Retinal pigment epithelial cell (primary cell): ENCODE measurements at regions not wholly inside any gene's neighbourhood (a gene's known extent, or its start where the extent isn't known, plus 50 kb on each side); places are given as distances from the start of the nearest gene placed in this dataset.

Experiments used
- DNase-seq: peaks from one replicate; pipeline ENCODE4 v3.0.0-alpha.2; 2010; ENCODE audit warnings: low read depth
- H3K4me3 ChIP-seq: 2 replicates; pipeline ENCODE4 v1.5.1; 2011; ENCODE audit warnings: mild to moderate bottlenecking, low read length, control low read depth, moderate library complexity
- TF ChIP-seq, protein P1 (sequence below): conservative IDR thresholded peaks from 2 replicates; pipeline ENCODE4 v1.5.1; 2011; ENCODE audit warnings: low read depth, low read length, control low read depth, inconsistent platforms

DNA sequence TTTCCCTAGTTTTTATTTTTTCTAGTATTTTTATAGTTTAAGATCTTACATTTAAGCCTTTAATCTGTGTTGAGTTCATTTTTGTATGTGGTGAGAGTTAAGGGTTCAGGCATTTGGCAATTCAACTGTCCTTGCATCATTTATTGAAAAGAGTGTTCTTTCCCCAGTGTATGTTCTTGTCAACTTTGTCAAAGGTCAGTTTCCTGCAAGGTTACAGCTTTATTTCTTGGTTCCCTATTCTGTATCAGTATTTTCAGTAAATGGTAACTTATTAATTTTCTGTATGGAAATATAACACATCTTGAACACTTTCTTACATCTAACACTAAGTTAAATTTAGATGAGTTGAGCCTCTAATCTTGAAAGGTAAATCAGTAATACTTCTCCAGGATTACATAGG is 1770.1 kb downstream of the OTOL1 start:
- no peak for DNase-seq
- no peak overlapping the region for H3K4me3 ChIP-seq
- TF ChIP-seq, protein P1, sequence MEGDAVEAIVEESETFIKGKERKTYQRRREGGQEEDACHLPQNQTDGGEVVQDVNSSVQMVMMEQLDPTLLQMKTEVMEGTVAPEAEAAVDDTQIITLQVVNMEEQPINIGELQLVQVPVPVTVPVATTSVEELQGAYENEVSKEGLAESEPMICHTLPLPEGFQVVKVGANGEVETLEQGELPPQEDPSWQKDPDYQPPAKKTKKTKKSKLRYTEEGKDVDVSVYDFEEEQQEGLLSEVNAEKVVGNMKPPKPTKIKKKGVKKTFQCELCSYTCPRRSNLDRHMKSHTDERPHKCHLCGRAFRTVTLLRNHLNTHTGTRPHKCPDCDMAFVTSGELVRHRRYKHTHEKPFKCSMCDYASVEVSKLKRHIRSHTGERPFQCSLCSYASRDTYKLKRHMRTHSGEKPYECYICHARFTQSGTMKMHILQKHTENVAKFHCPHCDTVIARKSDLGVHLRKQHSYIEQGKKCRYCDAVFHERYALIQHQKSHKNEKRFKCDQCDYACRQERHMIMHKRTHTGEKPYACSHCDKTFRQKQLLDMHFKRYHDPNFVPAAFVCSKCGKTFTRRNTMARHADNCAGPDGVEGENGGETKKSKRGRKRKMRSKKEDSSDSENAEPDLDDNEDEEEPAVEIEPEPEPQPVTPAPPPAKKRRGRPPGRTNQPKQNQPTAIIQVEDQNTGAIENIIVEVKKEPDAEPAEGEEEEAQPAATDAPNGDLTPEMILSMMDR = no peak

- no peak for DNase-seq
- TF ChIP-seq, protein P1 = no peak
- no peak overlapping the region for H3K4me3 ChIP-seq
Observed at GRCh38 chr3:163261618-163262017, 1765.0 kb downstream of the OTOL1 start.

- H3K4me3 ChIP-seq = no peak overlapping the region
- TF ChIP-seq, protein P1 = no peak
- no peak for DNase-seq
Observed at GRCh38 chr3:163261056-163261455, 1764.4 kb downstream of the OTOL1 start.

DNA sequence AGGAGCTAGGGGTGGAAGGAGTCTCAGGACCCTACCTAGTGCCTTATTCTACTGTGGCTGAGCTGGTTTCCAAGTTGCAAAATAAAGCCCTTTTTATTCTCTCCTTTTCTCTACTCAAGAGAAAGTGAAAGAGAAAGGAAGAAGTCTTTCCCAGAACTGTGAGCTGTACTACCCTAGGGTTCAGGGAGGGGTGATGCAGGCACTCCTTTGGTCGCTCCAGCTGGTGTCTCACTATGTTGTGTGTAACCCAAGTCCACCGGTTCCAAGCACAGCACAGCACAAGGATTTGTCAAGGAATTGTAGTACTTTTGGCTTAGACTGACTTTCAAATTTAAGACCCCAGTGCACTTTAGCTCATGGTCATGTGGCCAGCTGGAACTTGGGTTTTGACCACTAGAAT is 1721.7 kb downstream of the OTOL1 start:
- no peak for DNase-seq
- no peak overlapping the region for H3K4me3 ChIP-seq
- TF ChIP-seq, protein P1 = no peak

DNA sequence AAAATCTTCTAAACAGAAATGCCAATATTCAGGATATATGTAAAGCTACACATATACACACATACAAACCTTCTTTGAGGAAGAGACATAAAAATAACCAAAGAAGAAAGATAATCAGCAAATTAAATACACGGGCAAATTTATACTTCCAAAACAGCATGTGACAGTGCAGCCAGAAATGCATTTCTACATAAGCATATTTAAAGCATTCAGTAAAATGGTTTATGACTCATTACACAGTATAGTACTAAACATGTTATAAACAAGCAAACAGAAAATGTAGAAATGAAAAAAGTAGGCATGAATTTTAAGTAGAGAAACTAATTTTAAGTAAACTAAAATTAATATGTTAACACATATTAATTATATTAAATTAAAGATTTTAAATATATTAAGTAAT is 1717.2 kb downstream of the OTOL1 start:
- TF ChIP-seq, protein P1 = no peak
- no peak for DNase-seq
- no peak overlapping the region for H3K4me3 ChIP-seq

DNA sequence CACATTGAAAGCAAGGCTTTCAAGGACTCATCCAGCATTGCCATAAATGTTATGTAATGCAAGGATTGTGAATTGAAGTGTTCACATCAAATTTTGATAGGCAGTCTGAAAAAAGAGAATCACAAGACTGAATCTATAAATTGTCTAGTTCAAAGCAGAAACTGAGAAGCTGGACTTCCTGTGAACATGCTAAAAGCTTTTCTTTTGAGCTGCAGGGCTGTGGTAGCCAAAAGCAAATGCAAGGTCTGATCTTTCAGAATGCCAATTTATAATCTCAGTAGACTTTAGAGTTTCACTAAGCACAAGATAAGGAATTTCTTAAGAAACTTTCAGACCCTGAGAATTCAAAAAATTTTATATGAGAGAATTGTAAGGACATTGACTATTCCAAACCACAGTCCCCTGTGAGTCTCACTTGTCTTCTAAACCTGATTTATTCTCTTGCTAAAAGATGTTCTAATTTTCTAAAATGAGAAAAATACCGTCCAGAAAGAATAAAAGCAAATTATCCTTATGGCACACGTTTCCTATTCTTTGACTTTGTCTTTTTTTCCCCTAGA is 1700.3 kb downstream of the OTOL1 start:
- TF ChIP-seq, protein P1 = no peak
- no peak overlapping the region for H3K4me3 ChIP-seq
- no peak for DNase-seq

GRCh38 chr3:163196245-163196644 is 1699.6 kb downstream of the OTOL1 start:
- TF ChIP-seq, protein P1 = no peak
- H3K4me3 ChIP-seq = no peak overlapping the region
- DNase-seq = no peak
